Adrenal gland (tissue), 9 donors: ENCODE measurements at regions not wholly inside any gene's neighbourhood (a gene's known extent, or its start where the extent isn't known, plus 50 kb on each side); places are given as distances from the start of the nearest gene placed in this dataset.

Experiments
- DNase-seq, 7 donors: peaks; one replicate each; pipeline ENCODE4 v3.0.0-alpha.2; 2019 to 2020
- H3K27ac ChIP-seq, 5 donors: fragments of 200-600 bp; sonication (generic) in 4 of 5; 1 replicate in 3 of 5; 2 replicates in 2 of 5; pipeline versions ENCODE4 v1.5.1 to v1.8.0; 2016 to 2020; ENCODE audit warnings: mild to moderate bottlenecking in 1 of 5
- H3K27me3 ChIP-seq: fragments of 200-600 bp; 2 replicates; pipeline ENCODE4 v1.8.0; 2021
- H3K36me3 ChIP-seq, 2 donors: fragments of 200-600 bp; replicated peaks in 1 of 2; 1 replicate in 1 of 2; 2 replicates in 1 of 2; pipeline versions ENCODE4 v1.5.1 to v1.8.0; 2018 to 2022
- H3K4me1 ChIP-seq, 2 donors: fragments of 200-600 bp; replicated peaks in 1 of 2; 1 replicate in 1 of 2; 2 replicates in 1 of 2; pipeline versions ENCODE4 v1.5.1 to v1.8.0; 2018 to 2021
- H3K4me3 ChIP-seq, 4 donors: fragments of 200-600 bp; sonication (generic) in 3 of 4; one replicate each; pipeline ENCODE4 v1.5.1; 2016 to 2018
- H3K9me3 ChIP-seq, 3 donors: fragments of 200-600 bp; sonication (generic) in 1 of 3; replicated peaks in 1 of 3; 1 replicate in 2 of 3; 2 replicates in 1 of 3; pipeline versions ENCODE4 v1.5.1 to v1.8.0; 2016 to 2021
- CTCF ChIP-seq, 6 experiments: fragments of 450-650 bp in 4 of 6; fragments of 200-600 bp in 2 of 6; sonication (generic) in 1 of 6; IDR thresholded peaks; 1 replicate in 5 of 6; 2 replicates in 1 of 6; pipeline versions ENCODE4 v1.5.1 to v1.8.0; 2016 to 2021; ENCODE audit warnings: antibody characterized with exemption in 6 of 6, mild to moderate bottlenecking in 2 of 6, moderate library complexity in 1 of 6
- POLR2A ChIP-seq, 2 donors: fragments of 450-650 bp; IDR thresholded peaks; one replicate each; pipeline ENCODE4 v1.6.1; 2017; ENCODE audit warnings: antibody characterized with exemption in 2 of 2, mild to moderate bottlenecking in 2 of 2, moderate library complexity in 1 of 2
- WGBS, 4 donors: extraction: QIAGEN DNeasy Blood & Tissue Kit in 2 of 4; methylation state at CpG; one replicate each; pipeline versions ENCODE4 v1.1.5 to v1.1.7; 2013 to 2017; 5-methylcytosine and 5-hydroxymethylcytosine counted together
- intact Hi-C, 2 donors: fragments of 100-400 bp; cut with DNase I; formaldehyde crosslinking; loops; one replicate each; pipeline versions ENCODE4 v1.14.1 to v1.15.0; 2022 to 2023
- donor health status: healthy with polysubstance abuse.
- donor health status: Bipolar disorder and iron deficiency.
- donor health status: DM: yes; HTN: yes; CAD: no.
- donor health status: DM: no; HTN: no; CAD: no.
- donor health status: DM: no; HTN: no; CAD: no.

- no peaks in the 10 kb centered on the region for H3K27me3 ChIP-seq
- 83 to 92% (median 86%) methylated on average over 1 of the region's 1 CpG for WGBS, 4 donors
Observed at GRCh38 chr21:22399681-22400514, 1401.7 kb downstream of the NCAM2 start.

GRCh38 chr21:22409571-22409970 lies 1411.4 kb downstream of the NCAM2 start:
- TF ChIP-seq CTCF (IDR thresholded peaks at IDR 0.05) (no peak), POLR2A (IDR thresholded peaks at IDR 0.05) (no peak)
- Histone ChIP-seq H3K36me3 (no peaks in the 10 kb centered on the region), H3K27ac (no peak overlapping the region), H3K4me1 (no peaks in the 10 kb centered on the region), H3K4me3 (no peak overlapping the region), H3K27me3 (no peaks in the 10 kb centered on the region), H3K9me3 (no peaks in the 10 kb centered on the region)
- WGBS, 4 donors, result 54 to 79% (median 74%) methylated on average over 2 of the region's 2 CpGs
- intact Hi-C loops, result no loop called here
- DNase-seq, result no peak

More at GRCh38 chr21:22399681-22400514, 1401.7 kb downstream of the NCAM2 start:
- H3K36me3 ChIP-seq, result no peaks in the 10 kb centered on the region
- no peak overlapping the region for H3K4me3 ChIP-seq
- intact Hi-C loops, result no loop called here
- H3K4me1 ChIP-seq, result no peaks in the 10 kb centered on the region
- no peak overlapping the region for H3K27ac ChIP-seq
- DNase-seq, result no peak
- peaks cover 0 to under 1% (median 0%) of the 10 kb centered on the region in 3 donors for H3K9me3 ChIP-seq
- TF ChIP-seq POLR2A (IDR thresholded peaks at IDR 0.05), result no peak
- TF ChIP-seq CTCF (IDR thresholded peaks at IDR 0.05), result no peak

GRCh38 chr21:22416555-22416954 lies 1418.3 kb downstream of the NCAM2 start:
- intact Hi-C loops, result no loop called here
- Histone ChIP-seq H3K27ac (no peak overlapping the region), H3K4me1 (no peaks in the 10 kb centered on the region), H3K9me3 (no peaks in the 10 kb centered on the region), H3K36me3 (no peaks in the 10 kb centered on the region), H3K4me3 (no peak overlapping the region), H3K27me3 (no peaks in the 10 kb centered on the region)
- 78 to 93% (median 89%) methylated on average over 1 of the region's 1 CpG for WGBS, 4 donors
- TF ChIP-seq CTCF (IDR thresholded peaks at IDR 0.05) (no peak), POLR2A (IDR thresholded peaks at IDR 0.05) (no peak)
- DNase-seq, result no peak

GRCh38 chr21:22421416-22422180 lies 1423.4 kb downstream of the NCAM2 start:
- no peak for DNase-seq
- no peaks in the 10 kb centered on the region for H3K4me1 ChIP-seq
- 75 to 82% (median 79%) methylated on average over 6 of the region's 6 CpGs for WGBS, 4 donors
- intact Hi-C loops, result no loop called here
- no peaks in the 10 kb centered on the region for H3K27me3 ChIP-seq
- H3K27ac ChIP-seq, result no peak overlapping the region
- H3K4me3 ChIP-seq, result no peak overlapping the region
- TF ChIP-seq POLR2A (IDR thresholded peaks at IDR 0.05), result no peak
- no peak for TF ChIP-seq CTCF (IDR thresholded peaks at IDR 0.05)
- no peaks in the 10 kb centered on the region for H3K9me3 ChIP-seq
- no peaks in the 10 kb centered on the region for H3K36me3 ChIP-seq
